A673 (cell line): ENCODE measurements at regions not wholly inside any gene's neighbourhood (a gene's known extent, or its start where the extent isn't known, plus 50 kb on each side); places are given as distances from the start of the nearest gene placed in this dataset.

Source experiments
- EZH2 ChIP-seq: fragments of 200-600 bp; sonication (generic); IDR thresholded peaks from 2 replicates; pipeline ENCODE4 v1.6.1; 2017; ENCODE audit warnings: borderline replicate concordance, low read depth, mild to moderate bottlenecking, mixed read lengths, antibody characterized with exemption, low read length; ENCODE audit not compliant: poor library complexity, severe bottlenecking
- TF ChIP-seq, protein P1 (sequence below): fragments of 300-800, 200-600 bp; sonication (generic); conservative IDR thresholded peaks from 2 replicates; pipeline ENCODE4 v1.5.1; 2017; ENCODE audit warnings: low read depth, mild to moderate bottlenecking, antibody characterized with exemption, low read length, moderate library complexity, mixed read lengths

DNA sequence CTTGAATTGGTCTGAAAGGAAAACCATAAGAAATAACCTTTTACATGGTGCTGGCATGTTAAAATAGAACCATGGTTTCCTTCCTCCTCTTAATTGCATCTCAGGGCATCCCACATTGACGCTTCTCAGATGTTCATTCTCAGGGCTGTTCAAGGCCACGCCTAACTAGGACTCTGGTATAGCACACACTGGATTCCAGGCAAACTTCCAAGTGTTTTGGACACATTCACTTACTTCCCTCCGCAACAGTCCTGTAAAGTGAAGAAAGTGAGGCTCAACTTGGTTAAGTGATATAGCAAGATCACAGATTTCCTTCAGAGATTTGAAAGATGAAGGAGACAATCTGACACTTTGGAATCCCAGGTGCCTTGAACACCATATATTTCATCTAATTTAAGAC is 244.8 kb downstream of the DUSP10 start:
- TF ChIP-seq EZH2, result no peak
- TF ChIP-seq, protein P1, sequence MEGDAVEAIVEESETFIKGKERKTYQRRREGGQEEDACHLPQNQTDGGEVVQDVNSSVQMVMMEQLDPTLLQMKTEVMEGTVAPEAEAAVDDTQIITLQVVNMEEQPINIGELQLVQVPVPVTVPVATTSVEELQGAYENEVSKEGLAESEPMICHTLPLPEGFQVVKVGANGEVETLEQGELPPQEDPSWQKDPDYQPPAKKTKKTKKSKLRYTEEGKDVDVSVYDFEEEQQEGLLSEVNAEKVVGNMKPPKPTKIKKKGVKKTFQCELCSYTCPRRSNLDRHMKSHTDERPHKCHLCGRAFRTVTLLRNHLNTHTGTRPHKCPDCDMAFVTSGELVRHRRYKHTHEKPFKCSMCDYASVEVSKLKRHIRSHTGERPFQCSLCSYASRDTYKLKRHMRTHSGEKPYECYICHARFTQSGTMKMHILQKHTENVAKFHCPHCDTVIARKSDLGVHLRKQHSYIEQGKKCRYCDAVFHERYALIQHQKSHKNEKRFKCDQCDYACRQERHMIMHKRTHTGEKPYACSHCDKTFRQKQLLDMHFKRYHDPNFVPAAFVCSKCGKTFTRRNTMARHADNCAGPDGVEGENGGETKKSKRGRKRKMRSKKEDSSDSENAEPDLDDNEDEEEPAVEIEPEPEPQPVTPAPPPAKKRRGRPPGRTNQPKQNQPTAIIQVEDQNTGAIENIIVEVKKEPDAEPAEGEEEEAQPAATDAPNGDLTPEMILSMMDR, result no peak
